ENCODE measurements at regions not wholly inside any gene's neighbourhood (a gene's known extent, or its start where the extent isn't known, plus 50 kb on each side); places are given as distances from the start of the nearest gene placed in this dataset.

- TF ChIP-seq CTCF (optimal IDR thresholded peaks at IDR 0.05 in 1 of 3, IDR thresholded peaks at IDR 0.05 in 1 of 3, conservative IDR thresholded peaks at IDR 0.05 in 1 of 3; ENCODE audit: extremely low read depth in 1 of 3, insufficient read depth in 2 of 3, low read length in 3 of 3): no peak
- TF ChIP-seq EZH2 (IDR thresholded peaks at IDR 0.05; ENCODE audit: low read length): no peak
Observed at GRCh38 chr2:217628061-217628460, 374.7 kb downstream of the TNS1 start.

Measured in keratinocyte (primary cell).